Endodermal cell (in vitro differentiated cells): ENCODE measurements at regions not wholly inside any gene's neighbourhood (a gene's known extent, or its start where the extent isn't known, plus 50 kb on each side); places are given as distances from the start of the nearest gene placed in this dataset.

Source experiments
- DNase-seq: peaks from one replicate; pipeline ENCODE4 v3.0.0-alpha.2; 2017
- H3K27ac ChIP-seq: 2 replicates; pipeline ENCODE4 v1.5.1; 2013; ENCODE audit warnings: mild to moderate bottlenecking, low read depth, low read length, moderate library complexity
- H3K27me3 ChIP-seq: 2 replicates; pipeline ENCODE4 v1.6.1; 2013; ENCODE audit warnings: mild to moderate bottlenecking, low read length, moderate library complexity; ENCODE audit not compliant: insufficient read depth, control insufficient read depth, poor library complexity, severe bottlenecking
- H3K36me3 ChIP-seq: 2 replicates; pipeline ENCODE4 v1.7.0; 2013; ENCODE audit warnings: mild to moderate bottlenecking, low read length, moderate library complexity; ENCODE audit not compliant: control insufficient read depth, insufficient read depth
- H3K4me1 ChIP-seq: one replicate; pipeline ENCODE4 v1.7.0; 2013; ENCODE audit warnings: low read length; ENCODE audit not compliant: control insufficient read depth, insufficient read depth
- H3K4me3 ChIP-seq: 2 replicates; pipeline ENCODE4 v1.5.1; 2013; ENCODE audit warnings: mild to moderate bottlenecking, low read length, moderate library complexity
- H3K9ac ChIP-seq: 2 replicates; pipeline ENCODE4 v1.6.1; 2013; ENCODE audit warnings: mild to moderate bottlenecking, low read length, moderate library complexity; ENCODE audit not compliant: poor library complexity, severe bottlenecking; ENCODE audit errors: extremely low read depth
- H3K9me3 ChIP-seq: 2 replicates; pipeline ENCODE4 v1.6.1; 2013; ENCODE audit warnings: mild to moderate bottlenecking, low read length, moderate library complexity; ENCODE audit not compliant: control insufficient read depth
- H3K27ac Mint-ChIP-seq: 2 replicates; pipeline ENCODE4 v1.8.0; 2020; ENCODE audit warnings: mixed read lengths
- H3K27me3 Mint-ChIP-seq: 2 replicates; pipeline ENCODE4 v1.8.0; 2021; ENCODE audit warnings: mild to moderate bottlenecking, mixed read lengths; ENCODE audit not compliant: insufficient read depth
- H3K36me3 Mint-ChIP-seq: 2 replicates; pipeline ENCODE4 v1.8.0; 2020; ENCODE audit warnings: low read depth, mixed read lengths
- H3K4me1 Mint-ChIP-seq: 2 replicates; pipeline ENCODE4 v1.8.0; 2020; ENCODE audit warnings: mixed read lengths
- H3K4me3 Mint-ChIP-seq: 2 replicates; pipeline ENCODE4 v1.8.0; 2020; ENCODE audit warnings: mild to moderate bottlenecking, moderate library complexity, mixed read lengths
- H3K9me3 Mint-ChIP-seq: 2 replicates; pipeline ENCODE4 v1.8.0; 2020; ENCODE audit warnings: mild to moderate bottlenecking, mixed read lengths
- WGBS, 2 experiments: methylation state at CpG; one replicate each; pipeline versions ENCODE4 v1.1.5 to v1.1.7; 2013; ENCODE audit warnings: missing lambda C conversion rate in 2 of 2, mixed read lengths in 1 of 2; ENCODE audit not compliant: insufficient coverage in 1 of 2, insufficient read length in 1 of 2; 5-methylcytosine and 5-hydroxymethylcytosine counted together
- TF ChIP-seq, protein P1 (sequence below): fragments of 200-600 bp; sonication (generic); conservative IDR thresholded peaks from 2 replicates; pipeline ENCODE4 v1.5.0; 2021; ENCODE audit warnings: antibody characterized with exemption, mild to moderate bottlenecking

- Mint-ChIP-seq H3K9me3 (peaks cover 21% of the 10 kb centered on the region), H3K4me3 (no peak overlapping the region), H3K27me3 (no peaks in the 10 kb centered on the region), H3K4me1 (no peaks in the 10 kb centered on the region), H3K36me3 (no peaks in the 10 kb centered on the region), H3K27ac (no peak overlapping the region)
- DNase-seq: no peak
- H3K27ac ChIP-seq: no peak overlapping the region
- 93 to 94% methylated on average over 2 of the region's 3 CpGs for WGBS, 2 experiments
- no peaks in the 10 kb centered on the region for H3K36me3 ChIP-seq
- H3K4me3 ChIP-seq: no peak overlapping the region
- TF ChIP-seq, protein P1, sequence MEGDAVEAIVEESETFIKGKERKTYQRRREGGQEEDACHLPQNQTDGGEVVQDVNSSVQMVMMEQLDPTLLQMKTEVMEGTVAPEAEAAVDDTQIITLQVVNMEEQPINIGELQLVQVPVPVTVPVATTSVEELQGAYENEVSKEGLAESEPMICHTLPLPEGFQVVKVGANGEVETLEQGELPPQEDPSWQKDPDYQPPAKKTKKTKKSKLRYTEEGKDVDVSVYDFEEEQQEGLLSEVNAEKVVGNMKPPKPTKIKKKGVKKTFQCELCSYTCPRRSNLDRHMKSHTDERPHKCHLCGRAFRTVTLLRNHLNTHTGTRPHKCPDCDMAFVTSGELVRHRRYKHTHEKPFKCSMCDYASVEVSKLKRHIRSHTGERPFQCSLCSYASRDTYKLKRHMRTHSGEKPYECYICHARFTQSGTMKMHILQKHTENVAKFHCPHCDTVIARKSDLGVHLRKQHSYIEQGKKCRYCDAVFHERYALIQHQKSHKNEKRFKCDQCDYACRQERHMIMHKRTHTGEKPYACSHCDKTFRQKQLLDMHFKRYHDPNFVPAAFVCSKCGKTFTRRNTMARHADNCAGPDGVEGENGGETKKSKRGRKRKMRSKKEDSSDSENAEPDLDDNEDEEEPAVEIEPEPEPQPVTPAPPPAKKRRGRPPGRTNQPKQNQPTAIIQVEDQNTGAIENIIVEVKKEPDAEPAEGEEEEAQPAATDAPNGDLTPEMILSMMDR: no peak
- no peaks in the 10 kb centered on the region for H3K4me1 ChIP-seq
- no peak overlapping the region for H3K9ac ChIP-seq
- no peaks in the 10 kb centered on the region for H3K27me3 ChIP-seq
- peaks cover 7% of the 10 kb centered on the region for H3K9me3 ChIP-seq
Measured at GRCh38 chr12:44929236-44929885, 53.2 kb upstream of the NELL2 start.
